ENCODE measurements at regions not wholly inside any gene's neighbourhood (a gene's known extent, or its start where the extent isn't known, plus 50 kb on each side); places are given as distances from the start of the nearest gene placed in this dataset.
A peak's percentile ranks its signal among the peaks of the same experiment; 100 is the strongest.

DNA sequence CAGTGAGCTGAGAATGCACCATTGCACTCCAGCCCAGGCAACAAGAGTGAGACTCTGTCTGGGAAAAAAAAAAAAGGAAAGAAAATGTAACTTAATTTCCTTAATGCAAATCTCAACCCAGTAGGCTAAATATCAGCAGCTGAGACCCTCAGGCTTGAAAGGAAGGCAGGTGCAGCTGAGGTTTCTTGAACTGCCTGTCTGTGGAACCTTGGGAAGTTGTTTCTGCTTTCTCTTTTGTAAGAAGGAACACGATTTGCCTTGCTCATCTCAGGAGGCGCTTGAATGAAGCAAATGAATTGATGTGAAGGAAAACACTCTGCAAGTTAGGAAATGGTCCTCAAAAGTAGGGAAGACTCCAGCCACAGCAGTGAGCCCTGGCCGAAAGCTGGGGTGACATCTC lies 143.3 kb downstream of the IRX1 start:
- no peak for ATAC-seq
- intact Hi-C loops (cut with DNase I): no loop called here
- no peaks in the 10 kb centered on the region for H3K4me1 ChIP-seq
- no peak overlapping the region for H3K27ac ChIP-seq
- no peaks in the 10 kb centered on the region for H3K9me3 ChIP-seq
- H3K27me3 ChIP-seq: no peaks in the 10 kb centered on the region
- no peak for FAIRE-seq
- TF ChIP-seq, protein P1, sequence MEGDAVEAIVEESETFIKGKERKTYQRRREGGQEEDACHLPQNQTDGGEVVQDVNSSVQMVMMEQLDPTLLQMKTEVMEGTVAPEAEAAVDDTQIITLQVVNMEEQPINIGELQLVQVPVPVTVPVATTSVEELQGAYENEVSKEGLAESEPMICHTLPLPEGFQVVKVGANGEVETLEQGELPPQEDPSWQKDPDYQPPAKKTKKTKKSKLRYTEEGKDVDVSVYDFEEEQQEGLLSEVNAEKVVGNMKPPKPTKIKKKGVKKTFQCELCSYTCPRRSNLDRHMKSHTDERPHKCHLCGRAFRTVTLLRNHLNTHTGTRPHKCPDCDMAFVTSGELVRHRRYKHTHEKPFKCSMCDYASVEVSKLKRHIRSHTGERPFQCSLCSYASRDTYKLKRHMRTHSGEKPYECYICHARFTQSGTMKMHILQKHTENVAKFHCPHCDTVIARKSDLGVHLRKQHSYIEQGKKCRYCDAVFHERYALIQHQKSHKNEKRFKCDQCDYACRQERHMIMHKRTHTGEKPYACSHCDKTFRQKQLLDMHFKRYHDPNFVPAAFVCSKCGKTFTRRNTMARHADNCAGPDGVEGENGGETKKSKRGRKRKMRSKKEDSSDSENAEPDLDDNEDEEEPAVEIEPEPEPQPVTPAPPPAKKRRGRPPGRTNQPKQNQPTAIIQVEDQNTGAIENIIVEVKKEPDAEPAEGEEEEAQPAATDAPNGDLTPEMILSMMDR (IDR thresholded peaks at IDR 0.05): no peak
- no peak overlapping the region for H3K4me3 ChIP-seq
- no peak for DNase-seq
- no peaks in the 10 kb centered on the region for H3K36me3 ChIP-seq
- whole genome bisulfite sequencing, 2 donors: 56 to 81% methylated on average over 3 of the region's 3 CpGs

- H3K9me3 ChIP-seq: no peaks in the 10 kb centered on the region
- no peak overlapping the region for H3K4me3 ChIP-seq
- 72 to 74% methylated on average over 27 of the region's 27 CpGs for WGBS, 2 donors
- H3K4me1 ChIP-seq: no peaks in the 10 kb centered on the region
- no peaks in the 10 kb centered on the region for H3K36me3 ChIP-seq
- intact Hi-C loops (cut with DNase I): no loop called here
- DNase-seq (no peak), FAIRE-seq (no peak), ATAC-seq (peak in 1 of 4 donors; percentile 54)
- no peaks in the 10 kb centered on the region for H3K27me3 ChIP-seq
- H3K27ac ChIP-seq: no peak overlapping the region
- TF ChIP-seq, protein P1 (IDR thresholded peaks at IDR 0.05): no peak
Measured at GRCh38 chr5:3740546-3741373, 145.1 kb downstream of the IRX1 start.

GRCh38 chr5:3741374-3741770 lies 145.7 kb downstream of the IRX1 start:
- 40 to 45% methylated on average over 8 of the region's 8 CpGs for WGBS, 2 donors
- TF ChIP-seq, protein P1 (IDR thresholded peaks at IDR 0.05): no peak

GRCh38 chr5:3742750-3743149 lies 147.1 kb downstream of the IRX1 start:
- no peak for DNase-seq
- Histone ChIP-seq H3K4me1 (no peaks in the 10 kb centered on the region), H3K27ac (no peak overlapping the region), H3K9me3 (no peaks in the 10 kb centered on the region), H3K36me3 (no peaks in the 10 kb centered on the region), H3K4me3 (no peak overlapping the region), H3K27me3 (no peaks in the 10 kb centered on the region)
- ATAC-seq: no peak
- TF ChIP-seq, protein P1 (IDR thresholded peaks at IDR 0.05): no peak
- intact Hi-C loops (cut with DNase I): no loop called here
- no peak for FAIRE-seq
- 21 to 31% methylated on average over 3 of the region's 3 CpGs for WGBS, 2 donors

More at GRCh38 chr5:3741374-3741770, 145.7 kb downstream of the IRX1 start:
- Histone ChIP-seq H3K27ac (no peak overlapping the region), H3K9me3 (no peaks in the 10 kb centered on the region), H3K4me3 (no peak overlapping the region), H3K4me1 (no peaks in the 10 kb centered on the region), H3K36me3 (no peaks in the 10 kb centered on the region), H3K27me3 (no peaks in the 10 kb centered on the region)
- no peak for FAIRE-seq
- no peak for ATAC-seq
- intact Hi-C loops (cut with DNase I): no loop called here
- no peak for DNase-seq

DNA sequence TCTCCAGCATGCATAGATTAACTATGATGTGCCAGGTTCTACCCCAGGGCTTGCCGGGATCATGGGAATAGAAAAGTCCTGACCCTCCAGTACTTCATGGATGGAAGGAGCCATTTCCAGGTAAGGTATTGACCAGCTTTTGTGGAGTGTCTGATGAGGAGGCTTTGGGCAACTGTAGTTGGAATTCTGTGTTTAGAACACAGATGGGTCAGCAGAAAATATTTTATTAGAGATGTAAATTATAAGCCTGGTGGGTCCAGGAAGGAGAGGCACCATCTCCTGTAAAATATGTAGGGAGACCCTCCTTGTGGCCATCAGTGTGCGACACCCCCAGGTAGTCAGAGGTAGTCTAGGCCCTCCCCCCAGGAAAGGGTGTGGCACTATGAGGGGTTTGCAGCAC lies 156.2 kb downstream of the IRX1 start:
- Histone ChIP-seq H3K36me3 (no peaks in the 10 kb centered on the region), H3K27ac (no peak overlapping the region), H3K4me1 (no peaks in the 10 kb centered on the region), H3K27me3 (peaks cover 0 to 8% (median 0%) of the 10 kb centered on the region in 4 donors), H3K4me3 (no peak overlapping the region), H3K9me3 (no peaks in the 10 kb centered on the region)
- ATAC-seq (no peak), DNase-seq (no peak), FAIRE-seq (no peak)
- 71 to 81% methylated on average over 2 of the region's 2 CpGs for WGBS, 2 donors
- TF ChIP-seq, protein P1 (IDR thresholded peaks at IDR 0.05): no peak
- intact Hi-C loops (cut with DNase I): no loop called here

All from pancreas (tissue), 10 donors.